Esophagus squamous epithelium (tissue), 5 donors: ENCODE measurements at regions not wholly inside any gene's neighbourhood (a gene's known extent, or its start where the extent isn't known, plus 50 kb on each side); places are given as distances from the start of the nearest gene placed in this dataset.
"Not testable (repeated sequence)": the region's sequence is repeated elsewhere in the genome, so short reads cannot be mapped to it uniquely, and the experiment has no call there.

Source experiments
- DNase-seq: peaks from one replicate; lab custom pipeline; 2025; lab: John Stamatoyannopoulos, UW
- H3K27ac ChIP-seq, 4 donors: fragments of 200-600 bp; sonication (generic); one replicate each; pipeline ENCODE4 v1.5.1; 2016 to 2019; ENCODE audit warnings: mild to moderate bottlenecking in 1 of 4
- H3K27me3 ChIP-seq, 4 donors: fragments of 200-600 bp; sonication (generic); 1 replicate in 3 of 4; 2 replicates in 1 of 4; pipeline versions ENCODE4 v1.5.1 to v1.6.0; 2017 to 2021; ENCODE audit warnings: antibody characterized with exemption in 1 of 4
- H3K36me3 ChIP-seq, 3 donors: fragments of 200-600 bp; sonication (generic); one replicate each; pipeline ENCODE4 v1.5.1; 2016 to 2019
- H3K4me1 ChIP-seq, 3 donors: fragments of 200-600 bp; sonication (generic); one replicate each; pipeline ENCODE4 v1.5.1; 2017 to 2019
- H3K4me3 ChIP-seq, 4 donors: fragments of 200-600 bp; sonication (generic); 1 replicate in 3 of 4; 2 replicates in 1 of 4; pipeline ENCODE4 v1.5.1; 2016 to 2019; ENCODE audit warnings: mild to moderate bottlenecking in 2 of 4, moderate library complexity in 1 of 4
- H3K9me3 ChIP-seq, 3 donors: fragments of 200-600 bp; sonication (generic); one replicate each; pipeline ENCODE4 v1.5.1; 2016 to 2019
- POLR2A ChIP-seq, 4 donors: fragments of 450-650 bp; IDR thresholded peaks; one replicate each; pipeline ENCODE4 v1.6.1; 2017; ENCODE audit warnings: antibody characterized with exemption in 4 of 4, mild to moderate bottlenecking in 4 of 4, moderate library complexity in 3 of 4
- WGBS, 2 donors: methylation state at CpG; one replicate each; pipeline ENCODE4 v1.1.5; 2018; 5-methylcytosine and 5-hydroxymethylcytosine counted together
- intact Hi-C: fragments of 100-400 bp; cut with DNase I; formaldehyde crosslinking; loops from one replicate; pipeline ENCODE4 v1.15.0; 2022
- TF ChIP-seq, protein P1 (sequence below), 6 experiments: fragments of 450-650 bp in 4 of 6; fragments of 200-600 bp in 2 of 6; sonication (generic) in 2 of 6; IDR thresholded peaks; one replicate each; pipeline ENCODE4 v1.5.1; 2016 to 2019; ENCODE audit warnings: antibody characterized with exemption in 6 of 6, mild to moderate bottlenecking in 4 of 6, moderate library complexity in 4 of 6
- donor health status: DM: yes; HTN: yes; CAD: no.

DNA sequence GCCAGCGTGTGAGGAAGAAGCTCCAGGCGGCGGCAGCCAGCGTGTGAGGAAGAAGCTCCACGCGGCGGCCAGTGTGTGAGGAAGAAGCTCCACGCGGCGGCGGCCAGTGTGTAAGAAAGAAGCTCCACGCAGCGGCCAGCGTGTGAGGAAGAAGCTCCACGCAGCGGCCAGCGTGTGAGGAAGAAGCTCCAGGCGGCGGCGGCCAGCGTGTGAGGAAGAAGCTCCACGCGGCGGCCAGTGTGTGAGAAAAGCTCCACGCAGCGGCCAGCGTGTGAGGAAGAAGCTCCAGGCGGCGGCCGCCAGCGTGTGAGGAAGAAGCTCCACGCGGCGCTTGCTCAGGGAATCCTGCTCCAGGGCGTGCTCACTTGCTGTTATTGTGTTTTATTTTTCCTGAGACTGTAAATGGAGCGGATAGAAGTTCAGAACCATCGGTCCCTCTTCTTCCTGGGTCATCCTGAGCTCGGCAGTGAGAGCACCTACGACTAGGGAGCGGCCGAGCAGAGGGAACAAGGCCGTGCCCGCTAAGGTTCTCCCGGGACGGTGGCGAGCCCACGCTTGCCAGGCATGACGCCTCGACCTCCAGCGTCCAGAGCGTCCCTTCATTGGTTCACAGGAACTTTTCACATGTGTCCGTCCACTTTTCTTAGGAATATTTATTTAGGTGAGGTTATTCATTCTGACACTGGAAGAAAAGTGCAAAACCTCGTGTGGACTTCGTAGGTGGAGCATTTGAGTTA lies 94.2 kb downstream of the TMEM18 start:
- H3K36me3 ChIP-seq = no peaks in the 10 kb centered on the region
- H3K27me3 ChIP-seq = peaks cover 0 to 73% (median 0%) of the 10 kb centered on the region in 4 donors
- TF ChIP-seq, protein P1, sequence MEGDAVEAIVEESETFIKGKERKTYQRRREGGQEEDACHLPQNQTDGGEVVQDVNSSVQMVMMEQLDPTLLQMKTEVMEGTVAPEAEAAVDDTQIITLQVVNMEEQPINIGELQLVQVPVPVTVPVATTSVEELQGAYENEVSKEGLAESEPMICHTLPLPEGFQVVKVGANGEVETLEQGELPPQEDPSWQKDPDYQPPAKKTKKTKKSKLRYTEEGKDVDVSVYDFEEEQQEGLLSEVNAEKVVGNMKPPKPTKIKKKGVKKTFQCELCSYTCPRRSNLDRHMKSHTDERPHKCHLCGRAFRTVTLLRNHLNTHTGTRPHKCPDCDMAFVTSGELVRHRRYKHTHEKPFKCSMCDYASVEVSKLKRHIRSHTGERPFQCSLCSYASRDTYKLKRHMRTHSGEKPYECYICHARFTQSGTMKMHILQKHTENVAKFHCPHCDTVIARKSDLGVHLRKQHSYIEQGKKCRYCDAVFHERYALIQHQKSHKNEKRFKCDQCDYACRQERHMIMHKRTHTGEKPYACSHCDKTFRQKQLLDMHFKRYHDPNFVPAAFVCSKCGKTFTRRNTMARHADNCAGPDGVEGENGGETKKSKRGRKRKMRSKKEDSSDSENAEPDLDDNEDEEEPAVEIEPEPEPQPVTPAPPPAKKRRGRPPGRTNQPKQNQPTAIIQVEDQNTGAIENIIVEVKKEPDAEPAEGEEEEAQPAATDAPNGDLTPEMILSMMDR (IDR thresholded peaks at IDR 0.05) = no peak
- TF ChIP-seq POLR2A (IDR thresholded peaks at IDR 0.05) = no peak
- no peak for DNase-seq
- no peak overlapping the region for H3K4me3 ChIP-seq
- intact Hi-C loops = no loop called here
- H3K9me3 ChIP-seq = no peaks in the 10 kb centered on the region
- peaks cover 7 to 24% (median 15%) of the 10 kb centered on the region in 3 donors for H3K4me1 ChIP-seq
- no peak overlapping the region for H3K27ac ChIP-seq
- 88 to 89% methylated on average over 44 to 54 of the region's 54 CpGs for WGBS, 2 donors

DNA sequence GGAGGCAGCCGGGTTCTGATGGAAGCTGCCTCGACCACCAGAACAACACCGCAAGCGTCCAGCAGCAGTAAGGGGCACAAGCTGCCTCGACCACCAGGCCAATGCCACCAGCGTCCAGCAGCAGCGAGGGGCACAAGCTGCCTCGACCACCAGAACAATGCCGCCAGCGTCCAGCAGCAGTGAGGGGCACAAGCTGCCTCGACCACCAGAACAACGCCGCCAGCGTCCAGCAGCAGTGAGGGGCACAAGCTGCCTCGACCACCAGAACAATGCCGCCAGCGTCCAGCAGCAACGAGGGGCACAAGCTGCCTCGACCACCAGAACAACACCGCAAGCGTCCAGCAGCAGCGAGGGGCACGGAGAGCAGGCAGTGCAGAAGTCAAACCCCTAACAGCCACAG lies 94.9 kb downstream of the TMEM18 start:
- H3K36me3 ChIP-seq, intact Hi-C loops, H3K27ac ChIP-seq, H3K4me3 ChIP-seq, H3K9me3 ChIP-seq, DNase-seq: not testable (repeated sequence)
- Histone ChIP-seq H3K27me3 (peaks cover 0 to 67% (median 0%) of the 10 kb centered on the region in 4 donors), H3K4me1 (peaks cover 4 to 18% (median 8%) of the 10 kb centered on the region in 3 donors)
- WGBS, 2 donors = 80 to 87% methylated on average over 4 to 5 of the region's 23 CpGs

DNA sequence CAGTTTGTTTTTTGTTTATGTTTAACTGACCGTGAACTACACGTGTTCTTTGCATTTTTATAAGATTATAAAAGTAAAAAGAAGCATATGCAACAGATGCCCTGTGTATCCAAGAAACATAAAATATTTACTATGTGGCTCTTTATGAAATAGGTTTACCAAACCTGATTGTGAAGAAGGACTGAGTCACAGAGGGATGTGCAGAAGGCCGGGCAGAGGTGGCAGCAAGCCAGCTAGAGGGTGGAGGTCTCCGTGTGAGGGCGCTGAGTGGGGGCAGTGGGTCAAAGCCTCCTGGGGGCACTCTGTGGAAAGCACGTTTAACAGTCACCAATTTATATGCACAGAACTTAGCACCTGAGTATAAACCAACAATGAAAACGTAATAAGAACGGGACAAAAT lies 97.2 kb downstream of the TMEM18 start:
- 45 to 58% methylated on average over 8 of the region's 8 CpGs for WGBS, 2 donors
- Histone ChIP-seq H3K27ac (no peak overlapping the region), H3K4me3 (no peak overlapping the region), H3K36me3 (no peaks in the 10 kb centered on the region), H3K27me3 (peaks cover 0 to 62% (median 0%) of the 10 kb centered on the region in 4 donors), H3K9me3 (peaks cover 0 to 9% (median 0%) of the 10 kb centered on the region in 3 donors), H3K4me1 (no peaks in the 10 kb centered on the region)
- TF ChIP-seq, protein P1 (IDR thresholded peaks at IDR 0.05) = no peak
- no peak for TF ChIP-seq POLR2A (IDR thresholded peaks at IDR 0.05)
- intact Hi-C loops = no loop called here
- DNase-seq = no peak

DNA sequence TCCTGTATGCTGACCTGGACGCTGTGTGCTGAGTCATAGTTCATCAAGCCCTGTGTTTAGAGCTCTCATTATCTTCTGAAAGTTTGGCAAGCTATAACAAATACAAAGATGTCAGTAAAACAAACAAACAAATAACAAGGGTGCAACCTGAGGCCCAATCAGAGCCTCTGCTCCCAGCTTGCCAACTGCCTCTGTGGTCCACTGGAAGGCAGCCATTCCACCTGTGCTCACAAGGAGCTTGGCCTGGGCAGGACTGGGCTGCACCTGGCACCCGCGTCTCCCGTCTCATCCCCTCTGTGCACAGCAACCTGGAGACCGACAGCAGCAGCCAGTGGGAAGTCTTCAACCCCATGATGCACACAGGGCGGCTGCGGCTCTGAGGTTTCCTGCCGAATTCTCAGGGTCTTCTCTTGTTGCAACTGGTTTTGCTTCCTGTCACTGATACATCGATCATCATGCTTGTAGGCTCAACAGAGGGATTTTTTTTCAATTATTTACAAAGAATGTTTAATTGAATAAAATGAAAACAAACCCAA lies 97.8 kb downstream of the TMEM18 start:
- no peak for DNase-seq
- no peaks in the 10 kb centered on the region for H3K36me3 ChIP-seq
- H3K9me3 ChIP-seq = peaks cover 0 to 9% (median 0%) of the 10 kb centered on the region in 3 donors
- intact Hi-C loops = no loop called here
- peaks cover 0 to 56% (median 0%) of the 10 kb centered on the region in 4 donors for H3K27me3 ChIP-seq
- TF ChIP-seq POLR2A (IDR thresholded peaks at IDR 0.05) = no peak
- TF ChIP-seq, protein P1 (IDR thresholded peaks at IDR 0.05) = no peak
- no peak overlapping the region for H3K4me3 ChIP-seq
- no peaks in the 10 kb centered on the region for H3K4me1 ChIP-seq
- H3K27ac ChIP-seq = no peak overlapping the region
- WGBS, 2 donors = 51 to 60% methylated on average over 9 of the region's 9 CpGs

DNA sequence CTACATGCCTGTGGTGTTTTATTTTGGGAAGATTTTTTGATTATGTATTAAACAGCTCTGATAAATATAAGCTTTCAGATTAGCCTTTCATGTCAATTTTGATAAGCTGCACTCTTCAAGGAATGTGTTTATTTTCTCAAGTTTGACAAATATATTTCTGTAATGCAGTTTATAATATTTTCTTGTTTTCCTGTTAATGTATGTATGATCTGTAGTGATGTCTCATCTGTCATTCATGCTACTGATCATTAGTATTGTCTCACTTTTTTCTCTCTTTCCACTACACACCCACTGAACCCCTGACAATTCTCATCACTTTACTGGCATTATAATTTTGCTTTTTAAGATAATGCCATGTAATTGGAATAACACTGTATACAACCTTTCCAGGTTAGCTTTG lies 100.9 kb downstream of the TMEM18 start:
- Histone ChIP-seq H3K4me1 (no peaks in the 10 kb centered on the region), H3K36me3 (no peaks in the 10 kb centered on the region), H3K27me3 (peaks cover 0 to 48% (median 0%) of the 10 kb centered on the region in 4 donors), H3K27ac (no peak overlapping the region), H3K4me3 (no peak overlapping the region), H3K9me3 (peaks cover 0 to 17% (median 0%) of the 10 kb centered on the region in 3 donors)
- no peak for DNase-seq
- TF ChIP-seq POLR2A (IDR thresholded peaks at IDR 0.05) = no peak
- TF ChIP-seq, protein P1 (IDR thresholded peaks at IDR 0.05) = no peak
- intact Hi-C loops = no loop called here
